Mucosa of gallbladder (tissue), 1 donor: ENCODE measurements at regions not wholly inside any gene's neighbourhood (a gene's known extent, or its start where the extent isn't known, plus 50 kb on each side); places are given as distances from the start of the nearest gene placed in this dataset.
"Not testable (repeated sequence)": the region's sequence is repeated elsewhere in the genome, so short reads cannot be mapped to it uniquely, and the experiment has no call there.

Source experiments
- DNase-seq: peaks from one replicate; pipeline ENCODE4 v3.0.0-alpha.2; 2020; ENCODE audit warnings: low spot score
- donor health status: DM: no; HTN: no; CAD: no.

GRCh38 chr11:116375221-116375620, 397.6 kb downstream of the BUD13 start:
- DNase-seq = no peak

- no peak for DNase-seq
These were observed 398.7 kb downstream of the BUD13 start for GRCh38 chr11:116374085-116374484.

GRCh38 chr11:116373104-116373944, 399.5 kb downstream of the BUD13 start:
- DNase-seq = no peak

- no peak for DNase-seq
These were observed 401.6 kb downstream of the BUD13 start for GRCh38 chr11:116371146-116371545.

GRCh38 chr11:116368784-116369183, 404.0 kb downstream of the BUD13 start:
- DNase-seq = no peak

- DNase-seq = no peak
These were observed 405.7 kb downstream of the BUD13 start for GRCh38 chr11:116366980-116367645.

- no peak for DNase-seq
These were observed 406.3 kb downstream of the BUD13 start for GRCh38 chr11:116366451-116366850.

GRCh38 chr11:116364925-116365324, 407.9 kb downstream of the BUD13 start:
- not testable (repeated sequence) for DNase-seq

GRCh38 chr11:116364348-116364747, 408.4 kb downstream of the BUD13 start:
- DNase-seq = no peak

- DNase-seq = no peak
These were observed 412.4 kb downstream of the BUD13 start for GRCh38 chr11:116360221-116360941.

GRCh38 chr11:116357784-116358544, 414.8 kb downstream of the BUD13 start:
- no peak for DNase-seq

- no peak for DNase-seq
These were observed 416.3 kb downstream of the BUD13 start for GRCh38 chr11:116356451-116356850.

- no peak for DNase-seq
These were observed 417.7 kb downstream of the BUD13 start for GRCh38 chr11:116355104-116355503.

- no peak for DNase-seq
These were observed 419.2 kb downstream of the BUD13 start for GRCh38 chr11:116353589-116353988.

- DNase-seq = no peak
These were observed 419.9 kb downstream of the BUD13 start for GRCh38 chr11:116352881-116353280.

GRCh38 chr11:116348226-116348625, 424.6 kb downstream of the BUD13 start:
- DNase-seq = no peak

GRCh38 chr11:116345575-116345974, 427.2 kb downstream of the BUD13 start:
- no peak for DNase-seq

- DNase-seq = no peak
These were observed 428.2 kb downstream of the BUD13 start for GRCh38 chr11:116344601-116345000.

GRCh38 chr11:116343270-116343669, 429.5 kb downstream of the BUD13 start:
- DNase-seq = no peak

GRCh38 chr11:116342148-116342547, 430.6 kb downstream of the BUD13 start:
- DNase-seq = no peak

GRCh38 chr11:116339306-116340098, 433.3 kb downstream of the BUD13 start:
- peak; percentile 60 for DNase-seq
